ENCODE measurements at regions not wholly inside any gene's neighbourhood (a gene's known extent, or its start where the extent isn't known, plus 50 kb on each side); places are given as distances from the start of the nearest gene placed in this dataset.
A peak's percentile ranks its signal among the peaks of the same experiment; 100 is the strongest.

DNA sequence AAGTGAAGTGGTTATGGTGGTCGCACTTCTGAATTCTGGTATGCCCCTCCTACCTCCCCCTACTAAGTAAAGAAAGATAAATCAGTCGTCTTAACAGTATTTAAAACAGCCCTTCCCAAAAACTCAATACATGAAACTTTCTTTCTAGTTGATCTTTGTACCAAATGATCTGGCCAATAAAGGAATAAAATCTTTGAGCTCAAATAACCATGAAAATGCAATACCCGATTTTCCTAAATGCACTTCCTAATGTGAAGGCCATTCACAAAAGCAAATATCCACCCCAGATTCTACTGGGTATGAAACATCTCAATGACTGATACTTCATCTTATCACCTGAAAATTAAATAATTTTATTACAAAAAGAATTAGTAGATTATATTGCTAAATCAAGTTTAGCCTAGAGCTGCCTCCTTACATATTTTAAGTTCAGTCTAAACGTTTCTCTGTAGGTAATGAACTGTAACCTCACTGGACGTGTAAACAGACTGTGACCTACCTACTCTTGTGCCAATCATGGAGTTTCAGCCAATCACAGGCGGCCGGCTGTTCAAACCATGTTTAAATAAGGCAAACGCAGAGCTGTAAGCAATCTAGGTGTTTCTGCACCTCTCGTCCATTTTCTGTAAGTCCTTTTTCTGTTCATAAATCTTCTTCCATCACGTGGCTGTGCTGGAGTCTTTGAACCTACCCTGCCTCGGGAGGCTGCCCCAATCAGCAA lies 146.9 kb upstream of the AKR1E2 start:
- intact Hi-C loops (cut with DNase I; ENCODE audit: low total_unique reads) = no loop called here
- no peaks in the 10 kb centered on the region for H3K9me3 ChIP-seq
- peak overlapping the region; percentile 42 to 55 for H3K27ac ChIP-seq
- TF ChIP-seq, protein P1, sequence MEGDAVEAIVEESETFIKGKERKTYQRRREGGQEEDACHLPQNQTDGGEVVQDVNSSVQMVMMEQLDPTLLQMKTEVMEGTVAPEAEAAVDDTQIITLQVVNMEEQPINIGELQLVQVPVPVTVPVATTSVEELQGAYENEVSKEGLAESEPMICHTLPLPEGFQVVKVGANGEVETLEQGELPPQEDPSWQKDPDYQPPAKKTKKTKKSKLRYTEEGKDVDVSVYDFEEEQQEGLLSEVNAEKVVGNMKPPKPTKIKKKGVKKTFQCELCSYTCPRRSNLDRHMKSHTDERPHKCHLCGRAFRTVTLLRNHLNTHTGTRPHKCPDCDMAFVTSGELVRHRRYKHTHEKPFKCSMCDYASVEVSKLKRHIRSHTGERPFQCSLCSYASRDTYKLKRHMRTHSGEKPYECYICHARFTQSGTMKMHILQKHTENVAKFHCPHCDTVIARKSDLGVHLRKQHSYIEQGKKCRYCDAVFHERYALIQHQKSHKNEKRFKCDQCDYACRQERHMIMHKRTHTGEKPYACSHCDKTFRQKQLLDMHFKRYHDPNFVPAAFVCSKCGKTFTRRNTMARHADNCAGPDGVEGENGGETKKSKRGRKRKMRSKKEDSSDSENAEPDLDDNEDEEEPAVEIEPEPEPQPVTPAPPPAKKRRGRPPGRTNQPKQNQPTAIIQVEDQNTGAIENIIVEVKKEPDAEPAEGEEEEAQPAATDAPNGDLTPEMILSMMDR (IDR thresholded peaks at IDR 0.05) = no peak
- no peak for DNase-seq
- H3K4me1 ChIP-seq = peaks cover 0 to 10% (median 3%) of the 10 kb centered on the region in 4 donors
- H3K27me3 ChIP-seq = no peaks in the 10 kb centered on the region
- H3K36me3 ChIP-seq = no peaks in the 10 kb centered on the region
- H3K4me3 ChIP-seq = no peak overlapping the region

DNA sequence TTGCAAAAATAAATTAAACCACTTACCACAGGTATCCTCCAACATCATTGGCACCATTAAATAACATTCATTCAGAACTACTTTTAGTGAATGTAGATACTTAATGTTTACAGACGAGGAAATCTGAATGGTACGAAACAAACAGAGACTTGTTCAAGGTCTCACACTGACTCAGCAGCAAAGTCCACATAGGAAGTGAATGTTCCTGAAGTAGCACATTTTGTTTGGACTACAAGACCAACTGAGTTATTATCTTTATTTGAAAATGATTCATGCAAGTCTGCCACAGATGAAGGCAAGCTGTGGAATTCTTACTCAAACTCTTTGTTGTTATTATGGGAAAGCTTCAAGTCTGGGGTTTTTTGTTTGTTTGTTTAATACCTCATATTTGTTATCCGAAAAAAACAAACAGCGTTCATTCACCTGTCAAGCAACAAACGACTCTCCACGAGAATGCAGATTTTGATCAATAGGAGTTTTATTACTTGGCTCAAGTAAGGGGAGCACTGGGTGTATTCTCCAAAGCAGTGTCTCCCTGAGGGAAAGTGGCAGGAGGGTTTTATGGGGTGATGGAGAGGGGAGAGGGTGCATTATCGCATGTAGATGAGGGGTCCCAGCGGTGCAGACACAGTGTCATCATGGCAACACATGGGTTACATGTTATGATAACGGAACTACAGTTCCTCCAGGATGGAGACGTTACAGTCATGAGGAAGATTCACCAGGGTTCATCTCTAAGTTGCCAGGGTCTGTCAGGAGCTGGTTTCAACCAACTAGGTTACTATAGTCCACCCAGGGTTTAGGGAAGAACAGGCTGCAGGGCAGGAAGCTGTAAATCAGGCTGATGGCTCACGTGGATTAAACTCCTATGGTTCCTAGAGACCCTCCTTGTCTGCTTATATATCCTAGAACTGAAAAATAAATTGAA lies 147.7 kb upstream of the AKR1E2 start:
- Histone ChIP-seq H3K9me3 (no peaks in the 10 kb centered on the region), H3K27me3 (no peaks in the 10 kb centered on the region), H3K36me3 (no peaks in the 10 kb centered on the region), H3K27ac (peak overlapping the region; percentile 42 to 55), H3K4me1 (peaks cover 0 to 10% (median 3%) of the 10 kb centered on the region in 4 donors), H3K4me3 (no peak overlapping the region)
- no peak for DNase-seq
- intact Hi-C loops (cut with DNase I; ENCODE audit: low total_unique reads) = no loop called here
- TF ChIP-seq, protein P1 (IDR thresholded peaks at IDR 0.05) = no peak

DNA sequence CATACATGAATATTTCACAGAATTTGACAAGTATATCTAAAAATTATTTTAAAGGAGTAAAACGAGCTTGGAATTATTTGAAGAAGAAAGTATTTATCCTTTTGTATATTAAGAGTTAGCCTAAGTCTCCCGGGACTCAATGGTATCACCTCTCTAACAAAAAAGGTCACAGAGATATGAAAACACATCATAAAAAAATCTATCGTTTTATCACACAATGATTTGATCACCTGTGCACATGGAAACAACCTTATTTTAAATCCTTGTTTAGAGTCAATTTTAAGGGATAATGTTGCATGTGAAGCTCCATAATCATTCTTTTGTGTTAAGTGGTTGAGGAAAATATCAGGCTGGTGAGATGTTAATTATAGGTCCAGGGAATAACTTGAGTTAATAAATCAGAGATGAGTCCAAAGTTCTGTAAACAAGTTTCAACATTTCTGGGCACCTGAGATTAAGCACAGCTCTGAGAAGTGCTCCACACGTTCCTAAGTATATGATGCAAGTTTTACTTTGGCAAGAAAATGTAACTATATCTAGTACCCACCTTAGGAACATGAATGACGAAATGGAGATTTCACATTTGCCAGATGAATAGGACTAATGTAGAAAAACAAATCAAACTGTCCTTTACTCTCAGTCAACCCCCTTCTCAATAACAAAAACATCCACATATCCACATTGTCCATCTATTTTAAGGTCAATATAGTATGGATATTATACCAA lies 148.5 kb upstream of the AKR1E2 start:
- Histone ChIP-seq H3K9me3 (no peaks in the 10 kb centered on the region), H3K36me3 (no peaks in the 10 kb centered on the region)
- DNase-seq = no peak

DNA sequence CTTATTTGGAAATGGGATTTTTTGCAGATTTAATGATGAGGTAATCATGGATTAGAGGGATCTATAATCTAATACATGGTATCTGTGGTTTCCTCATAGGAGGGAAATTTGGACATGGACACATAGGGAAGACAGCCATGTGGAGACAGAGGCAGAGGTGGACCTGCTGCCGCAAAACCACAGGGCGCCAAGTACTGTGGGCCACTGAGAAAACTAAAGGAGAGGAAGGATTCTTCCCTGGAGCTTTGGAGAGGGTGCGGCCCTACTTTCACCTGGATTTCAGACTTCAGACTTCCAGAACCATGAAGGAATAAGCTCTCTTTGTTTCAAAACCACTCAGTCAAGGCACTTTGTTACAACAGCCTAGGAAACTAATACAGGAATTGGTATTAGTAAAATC lies 149.4 kb upstream of the AKR1E2 start:
- no peak for DNase-seq
- Histone ChIP-seq H3K36me3 (no peaks in the 10 kb centered on the region), H3K27ac (no peak overlapping the region), H3K9me3 (no peaks in the 10 kb centered on the region), H3K27me3 (no peaks in the 10 kb centered on the region), H3K4me1 (peaks cover 0 to 10% (median 3%) of the 10 kb centered on the region in 4 donors), H3K4me3 (no peak overlapping the region)
- TF ChIP-seq, protein P1 (IDR thresholded peaks at IDR 0.05) = no peak
- intact Hi-C loops (cut with DNase I; ENCODE audit: low total_unique reads) = no loop called here

More for the DNA sequence above, 148.5 kb upstream of the AKR1E2 start:
- Histone ChIP-seq H3K27ac (peak overlapping the region; percentile 42 to 55), H3K4me3 (no peak overlapping the region), H3K4me1 (peaks cover 0 to 10% (median 3%) of the 10 kb centered on the region in 4 donors), H3K27me3 (no peaks in the 10 kb centered on the region)
- intact Hi-C loops (cut with DNase I; ENCODE audit: low total_unique reads) = no loop called here
- TF ChIP-seq, protein P1 (IDR thresholded peaks at IDR 0.05) = no peak

DNA sequence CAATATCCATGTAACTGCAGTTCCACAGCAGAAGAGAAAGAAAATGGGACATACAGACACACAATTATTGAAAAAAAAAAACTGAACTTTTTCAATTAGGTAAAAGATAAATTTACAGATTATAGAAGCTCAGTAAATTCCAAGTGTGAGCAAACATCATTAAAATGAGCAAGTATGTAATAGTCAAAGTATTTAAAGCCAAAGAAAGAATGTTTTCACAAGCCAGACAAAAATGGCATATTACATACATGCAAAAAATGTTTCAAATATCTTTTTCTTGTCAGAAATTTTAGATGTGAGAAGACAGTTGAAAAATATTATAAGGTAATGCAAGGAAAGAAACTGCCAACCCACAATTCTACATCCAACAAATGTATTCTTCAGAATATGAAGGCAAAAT lies 150.2 kb upstream of the AKR1E2 start:
- Histone ChIP-seq H3K4me1 (peaks cover 0 to 10% (median 3%) of the 10 kb centered on the region in 4 donors), H3K27me3 (no peaks in the 10 kb centered on the region), H3K27ac (no peak overlapping the region), H3K4me3 (no peak overlapping the region), H3K9me3 (no peaks in the 10 kb centered on the region), H3K36me3 (no peaks in the 10 kb centered on the region)
- no peak for DNase-seq
- intact Hi-C loops (cut with DNase I; ENCODE audit: low total_unique reads) = no loop called here
- TF ChIP-seq, protein P1 (IDR thresholded peaks at IDR 0.05) = no peak
